HG03108 (cell line): ENCODE measurements at regions not wholly inside any gene's neighbourhood (a gene's known extent, or its start where the extent isn't known, plus 50 kb on each side); places are given as distances from the start of the nearest gene placed in this dataset.

Experiments used
- ATAC-seq: cut with Tn5 transposase; IDR thresholded peaks from one replicate; pipeline ENCODE4 v1.9.1; 2021; ENCODE audit warnings: moderate library complexity; ENCODE audit not compliant: unreplicated experiment

DNA sequence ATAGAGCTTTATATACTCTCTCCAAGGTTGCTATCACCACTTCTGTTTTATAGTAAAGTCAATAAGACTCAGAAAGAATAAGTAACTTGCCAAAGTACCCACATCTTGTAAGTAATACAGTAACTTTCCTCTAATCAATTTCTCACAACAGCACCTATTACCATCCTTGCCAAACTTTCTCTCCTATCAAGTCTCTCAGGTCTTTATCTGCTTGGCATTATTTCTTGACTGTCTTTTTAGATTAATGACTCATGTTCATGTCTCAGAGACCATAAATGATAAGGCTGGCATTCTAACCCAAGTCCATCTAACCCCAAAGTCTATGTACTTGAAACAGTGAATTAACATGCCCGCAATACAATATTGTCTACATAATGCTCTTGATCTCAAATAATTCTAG lies 618.0 kb upstream of the ZEB2 start:
- no peak for ATAC-seq

DNA sequence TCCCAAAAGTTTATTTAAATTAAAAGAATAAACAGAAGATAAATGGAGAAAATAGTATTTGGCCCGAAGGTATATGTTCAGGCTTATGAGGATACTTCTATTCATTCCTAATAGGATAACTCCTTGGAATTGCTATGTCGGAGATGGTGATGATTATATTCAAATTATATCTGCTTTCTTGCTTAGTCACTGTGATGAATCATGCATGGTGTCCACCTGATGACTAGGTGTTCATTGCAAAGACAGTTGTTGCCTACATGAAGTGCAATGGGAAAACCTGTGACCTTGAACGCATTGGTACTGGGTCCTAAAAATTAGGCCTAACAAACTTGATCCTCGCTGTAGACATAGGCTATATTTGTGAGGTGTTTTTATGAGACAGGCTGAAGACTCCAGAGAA lies 617.3 kb upstream of the ZEB2 start:
- ATAC-seq, result no peak

DNA sequence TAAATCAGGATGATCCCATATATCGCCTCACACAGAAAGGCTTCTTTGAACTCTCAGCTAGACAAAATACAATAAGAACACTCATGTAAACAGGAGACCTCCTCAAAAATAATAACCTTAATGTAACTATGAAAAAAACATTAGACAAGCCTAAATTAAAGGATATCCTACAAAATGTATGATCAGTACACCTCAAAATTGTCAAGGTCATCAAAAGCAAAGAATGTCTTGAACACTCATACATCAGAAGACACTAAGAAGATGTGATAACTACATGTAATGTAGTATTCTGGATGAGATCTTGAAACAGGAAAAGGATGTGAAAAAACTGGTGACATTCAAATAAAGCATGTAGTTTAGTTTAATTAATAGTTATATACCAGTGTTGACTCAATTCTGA lies 616.8 kb upstream of the ZEB2 start:
- ATAC-seq, result no peak

GRCh38 chr2:145126146-145126545 lies 606.2 kb upstream of the ZEB2 start:
- ATAC-seq, result no peak

DNA sequence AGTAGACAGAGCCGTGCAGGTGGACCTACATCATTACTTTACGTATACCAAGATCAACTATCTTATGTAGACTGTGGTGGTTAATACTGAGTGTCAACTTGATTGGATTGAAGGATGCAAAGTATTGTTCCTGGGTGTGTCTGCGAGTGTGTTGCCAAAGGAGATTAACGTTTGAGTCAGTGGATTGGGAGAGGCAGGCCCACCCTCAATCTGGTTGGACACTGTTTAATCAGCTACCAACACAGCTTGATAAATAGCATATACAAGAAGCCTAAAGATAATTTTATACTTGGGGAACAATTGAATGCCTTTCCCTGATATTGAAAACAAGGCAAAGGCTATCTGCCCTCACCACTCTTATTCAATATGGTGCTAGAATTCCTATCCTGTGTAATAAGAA lies 604.2 kb upstream of the ZEB2 start:
- no peak for ATAC-seq

- no peak for ATAC-seq
Measured at GRCh38 chr2:145123606-145124005, 603.7 kb upstream of the ZEB2 start.

DNA sequence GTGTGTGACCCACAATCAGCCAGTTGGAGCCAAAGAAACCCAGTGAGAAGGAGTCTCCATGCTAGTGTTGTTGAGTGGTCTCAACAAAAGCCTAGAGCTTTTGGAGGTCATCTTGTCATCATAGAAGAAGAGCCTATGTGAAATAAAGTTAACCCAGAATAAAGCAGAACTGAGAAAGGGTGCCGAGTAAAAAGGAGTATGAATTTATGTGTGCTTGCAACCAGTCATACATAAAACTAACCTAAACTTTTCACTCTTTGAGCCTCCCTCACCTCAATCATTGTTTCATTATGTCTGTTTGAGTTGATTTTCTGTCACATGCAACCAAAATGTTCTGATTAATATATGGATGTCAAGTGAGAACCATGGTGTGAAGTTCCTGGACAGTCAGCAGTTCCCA lies 599.3 kb upstream of the ZEB2 start:
- no peak for ATAC-seq

DNA sequence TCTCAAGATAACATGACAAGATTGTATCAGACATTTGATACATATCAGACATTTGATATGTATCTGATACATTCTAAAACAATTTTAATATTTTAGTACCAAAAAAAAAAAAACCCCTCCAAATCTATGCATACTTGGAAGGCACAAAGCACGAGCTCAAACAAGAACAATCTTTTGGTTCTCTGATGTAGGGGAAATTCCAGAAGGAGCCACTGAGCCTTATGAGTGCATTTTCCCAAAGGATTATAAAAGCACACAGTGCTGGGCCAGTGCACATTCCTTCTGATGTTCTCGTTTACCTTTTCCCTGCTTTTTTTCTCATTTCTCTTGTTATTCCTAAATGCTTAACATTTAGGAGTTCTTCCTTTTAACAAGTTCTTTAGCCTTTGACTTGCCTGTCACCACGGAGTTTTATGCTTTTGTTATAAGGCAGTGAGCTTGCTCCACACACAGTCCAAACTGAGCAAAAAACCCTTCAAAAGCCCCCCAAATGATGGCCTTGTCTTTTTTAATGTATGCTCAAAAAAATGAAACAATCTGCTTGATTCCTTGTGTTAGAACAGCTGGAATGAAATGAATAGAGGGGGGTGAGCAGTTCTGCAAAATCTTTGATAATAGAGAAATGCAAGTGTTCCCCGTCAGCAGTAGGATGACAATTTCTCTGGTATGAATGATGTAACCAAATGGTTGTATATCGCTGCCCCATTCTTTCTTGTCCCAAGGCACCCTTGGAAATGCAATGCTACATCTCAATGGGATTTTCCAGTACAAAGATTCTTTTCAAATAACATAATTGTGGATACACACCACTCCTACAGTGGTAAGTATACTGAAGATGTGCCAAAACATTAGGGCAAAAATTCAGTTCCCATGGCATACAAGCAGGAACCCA lies 597.2 kb upstream of the ZEB2 start:
- ATAC-seq, result no peak

DNA sequence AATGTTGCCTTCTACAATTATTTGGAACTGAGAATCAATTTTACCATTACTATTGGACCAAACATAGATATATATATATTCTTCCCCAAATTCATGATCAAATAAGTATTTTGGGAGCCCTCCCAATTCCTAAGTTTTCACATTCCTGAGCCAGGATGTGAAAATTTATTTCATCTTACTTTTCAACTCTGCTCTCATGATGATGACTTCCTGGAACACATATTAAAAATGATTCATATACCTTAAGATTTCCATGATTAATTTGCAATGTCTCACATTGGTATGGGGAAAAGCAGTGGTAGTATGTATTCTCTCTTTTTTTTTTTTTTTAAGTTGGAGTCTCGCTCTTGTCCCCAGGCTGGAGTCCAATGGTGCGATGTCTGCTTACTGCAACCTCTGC lies 596.1 kb upstream of the ZEB2 start:
- ATAC-seq, result no peak

DNA sequence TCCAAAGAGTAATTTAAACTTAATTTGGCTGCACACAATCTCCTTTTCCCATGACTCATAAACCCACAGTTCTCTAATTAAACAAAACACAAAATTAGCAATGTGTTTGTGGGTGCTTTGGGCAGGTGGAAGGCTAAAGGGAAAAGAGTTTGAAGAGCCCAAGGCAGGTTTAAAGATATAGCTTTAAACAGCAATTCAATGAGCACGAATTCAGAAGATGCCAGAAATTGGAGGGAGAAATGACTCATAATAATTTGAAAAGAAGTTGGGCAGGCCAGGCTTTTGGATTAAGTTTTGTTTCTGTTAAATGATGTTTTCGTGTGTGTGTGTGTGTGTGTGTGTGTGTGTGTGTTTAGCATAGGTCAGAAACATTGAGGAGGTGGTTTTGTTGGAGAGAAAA lies 594.8 kb upstream of the ZEB2 start:
- ATAC-seq, result no peak

DNA sequence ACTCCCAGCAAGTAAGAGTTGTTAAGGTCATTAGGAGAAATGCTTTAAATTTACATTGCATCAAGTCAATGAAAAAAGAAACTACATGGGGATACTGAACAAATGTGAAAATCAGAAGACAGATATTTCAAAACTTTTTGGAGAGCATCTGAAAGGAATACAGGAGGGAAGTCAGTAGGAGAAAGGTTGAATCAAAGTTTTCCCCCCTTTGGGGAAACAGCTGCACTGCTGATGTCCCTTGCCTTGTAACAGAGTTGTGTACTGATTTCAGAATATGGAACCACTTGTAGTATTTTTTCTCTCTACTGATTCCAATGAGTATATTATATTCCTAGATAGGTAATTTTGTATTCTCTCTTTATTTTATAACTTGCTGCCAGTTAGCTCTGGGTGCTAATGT lies 592.5 kb upstream of the ZEB2 start:
- ATAC-seq, result no peak

DNA sequence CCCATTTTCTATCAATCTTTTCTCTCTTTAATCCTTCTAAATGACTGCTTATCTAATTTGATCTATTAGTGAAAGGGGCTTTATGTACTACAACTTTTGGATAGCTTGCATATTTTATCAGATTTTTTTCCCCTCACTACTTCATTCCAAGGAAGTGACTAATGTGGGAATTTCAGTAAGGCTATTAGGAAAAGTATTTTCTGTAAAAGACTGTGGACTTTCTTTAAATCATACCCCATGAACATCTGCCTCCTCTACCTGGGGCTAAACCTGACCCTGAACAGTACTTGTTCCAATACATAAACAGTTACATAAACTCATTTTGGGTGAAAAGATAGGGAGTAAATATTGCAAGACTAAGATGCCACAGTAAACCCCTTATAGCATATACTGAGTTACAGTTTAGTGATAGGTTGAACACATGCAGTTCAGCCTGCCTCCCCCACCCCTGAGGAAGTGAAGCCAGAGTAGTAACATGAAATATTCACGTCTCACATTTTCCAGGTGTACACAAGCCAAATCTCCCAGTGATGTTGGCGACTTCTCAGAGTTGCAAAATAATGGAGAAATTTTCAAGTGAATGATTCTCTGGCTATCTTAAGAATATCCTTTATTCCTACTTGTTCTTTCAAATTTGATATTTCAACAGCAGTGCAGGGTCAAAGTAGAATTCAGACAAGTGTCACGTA lies 590.9 kb upstream of the ZEB2 start:
- no peak for ATAC-seq

DNA sequence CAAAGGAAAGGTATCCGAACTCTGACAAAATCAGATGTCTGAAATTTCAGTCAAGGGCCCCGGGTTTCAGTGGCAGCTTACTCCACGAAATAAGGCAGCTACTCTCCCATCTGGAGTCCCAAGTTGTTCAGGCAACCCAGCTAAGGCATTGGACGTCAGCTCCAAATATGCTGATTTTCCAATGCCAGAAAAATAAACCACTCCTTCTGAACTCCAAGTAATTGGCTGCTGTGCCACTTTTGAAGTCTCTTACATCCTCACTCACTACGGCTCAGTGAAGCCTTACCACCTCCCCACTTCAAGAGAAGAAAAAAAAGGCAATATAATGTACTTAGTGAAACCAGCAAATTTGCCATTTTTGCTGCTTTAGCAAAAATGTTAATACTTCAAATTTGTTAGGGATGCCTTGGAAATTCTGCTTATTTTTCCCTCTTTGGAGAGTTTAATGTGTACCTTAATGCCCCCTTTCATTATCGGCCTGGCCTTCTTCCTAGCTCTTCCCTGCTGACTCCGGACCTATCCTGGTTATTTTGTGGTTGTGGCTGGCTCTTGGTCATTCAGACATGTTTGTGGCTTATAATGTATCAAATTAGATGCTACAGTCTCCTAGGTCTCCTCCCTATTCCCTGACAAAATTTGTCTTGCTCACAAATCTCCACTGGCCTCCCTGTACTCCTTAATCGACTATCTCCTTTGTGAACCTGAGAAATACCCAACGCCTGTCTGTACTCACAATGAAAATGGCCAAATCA lies 589.2 kb upstream of the ZEB2 start:
- no peak for ATAC-seq

DNA sequence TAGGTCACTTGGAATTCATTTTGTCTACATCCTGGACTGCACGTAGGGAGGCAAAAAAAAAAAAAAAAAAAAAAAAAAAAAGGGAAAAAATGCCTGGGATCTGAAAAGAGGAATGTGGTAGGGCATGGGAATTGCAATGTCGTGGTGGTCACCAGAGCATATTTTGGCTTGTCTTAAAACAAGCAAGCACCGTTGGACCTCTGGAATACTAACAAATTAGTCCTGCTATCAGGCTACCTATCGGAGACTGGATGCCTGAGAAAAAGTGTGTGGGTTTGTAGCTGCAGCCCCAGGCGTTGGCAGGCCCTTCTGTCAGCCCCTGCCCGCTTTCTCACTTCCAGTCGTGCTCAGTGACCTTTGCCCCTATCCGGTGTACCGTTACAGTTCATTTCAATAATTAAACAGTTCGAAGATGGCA lies 588.5 kb upstream of the ZEB2 start:
- no peak for ATAC-seq

- no peak for ATAC-seq
Measured at GRCh38 chr2:145106293-145106692, 586.4 kb upstream of the ZEB2 start.

- ATAC-seq, result no peak
Measured at GRCh38 chr2:145102706-145103105, 582.8 kb upstream of the ZEB2 start.

DNA sequence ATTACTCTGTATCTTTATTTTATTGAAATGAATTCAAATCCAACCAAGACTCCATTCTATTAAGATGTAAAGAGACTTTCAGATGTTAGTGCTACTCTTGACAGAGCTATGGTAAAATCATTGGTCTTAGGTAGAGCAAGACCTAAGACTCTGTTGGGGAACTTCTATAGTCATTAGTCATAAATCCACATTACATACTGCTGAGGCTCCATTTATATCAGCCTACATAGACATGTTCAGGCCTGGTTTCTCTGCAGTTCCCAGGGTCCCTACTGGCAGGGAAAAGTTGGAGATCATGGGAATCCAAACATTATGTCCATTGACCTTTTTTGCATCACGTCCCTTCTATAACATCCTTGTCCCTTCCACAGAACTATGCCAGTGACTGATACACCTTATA lies 580.4 kb upstream of the ZEB2 start:
- no peak for ATAC-seq

DNA sequence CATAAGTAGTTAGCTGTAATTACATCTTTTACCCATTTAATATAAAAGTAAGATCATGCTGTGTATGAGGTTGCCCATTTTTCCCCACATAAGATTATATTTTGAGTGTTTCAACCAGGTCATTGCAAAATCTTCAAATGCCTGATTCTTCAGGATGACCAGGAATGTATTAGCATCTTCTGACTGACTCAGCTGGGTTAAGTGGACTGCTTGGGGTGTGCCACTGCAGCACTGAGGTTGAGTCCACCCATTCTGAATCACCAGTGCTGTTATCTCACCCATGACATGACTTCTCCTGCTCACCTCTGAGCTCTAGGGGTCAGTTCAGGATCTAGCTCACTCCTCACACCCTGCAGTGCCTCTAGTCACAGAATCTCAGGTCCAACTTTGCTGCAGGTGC lies 576.7 kb upstream of the ZEB2 start:
- ATAC-seq, result no peak

DNA sequence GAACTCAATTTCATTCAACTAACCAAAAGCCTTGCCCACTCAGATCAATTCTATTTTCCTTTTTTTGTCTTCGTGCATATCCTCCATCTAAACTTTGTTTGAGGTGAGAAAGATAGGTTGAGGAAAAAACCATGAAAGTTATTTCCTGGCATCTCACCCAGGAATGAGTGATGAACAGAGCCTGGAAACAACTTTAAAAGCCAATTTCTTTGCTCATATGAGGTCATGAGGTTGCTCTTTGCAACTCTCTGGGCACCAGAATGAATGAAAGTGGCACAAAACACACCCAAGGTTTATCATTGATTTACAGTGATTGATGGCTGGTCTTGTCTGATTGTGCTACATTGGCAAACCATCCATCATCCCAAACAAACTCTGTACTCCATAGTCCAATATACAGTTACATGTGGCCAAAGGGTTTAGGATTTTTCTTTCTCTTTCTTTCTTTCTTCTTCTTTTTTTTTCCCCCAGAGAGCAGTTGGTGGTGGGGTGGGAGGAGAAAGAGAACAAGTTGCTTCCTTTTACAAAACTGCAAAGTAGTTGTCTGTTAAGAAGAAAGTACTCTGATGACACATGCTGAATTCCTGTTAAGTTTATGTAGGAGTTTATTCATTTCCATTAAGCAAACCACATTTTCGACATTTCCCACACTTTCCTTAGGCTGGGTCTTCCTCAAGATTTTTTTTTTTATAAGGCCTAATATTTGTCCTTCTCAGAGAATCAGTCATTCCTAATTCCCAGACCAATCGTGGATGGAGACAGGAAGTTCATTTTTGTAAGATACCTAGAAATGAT lies 575.9 kb upstream of the ZEB2 start:
- no peak for ATAC-seq

- no peak for ATAC-seq
Measured at GRCh38 chr2:145094370-145094769, 574.5 kb upstream of the ZEB2 start.

GRCh38 chr2:145091967-145092366 lies 572.0 kb upstream of the ZEB2 start:
- no peak for ATAC-seq
